Sigmoid colon (tissue), 4 donors: ENCODE measurements at regions not wholly inside any gene's neighbourhood (a gene's known extent, or its start where the extent isn't known, plus 50 kb on each side); places are given as distances from the start of the nearest gene placed in this dataset.

Experiments used
- EP300 ChIP-seq, 4 donors: sonication (generic); formaldehyde crosslinking; IDR thresholded peaks; one replicate each; pipeline ENCODE4 v1.6.1; 2017; ENCODE audit warnings: antibody characterized with exemption in 4 of 4
- POLR2A ChIP-seq, 2 donors: fragments of 450-650 bp; IDR thresholded peaks; one replicate each; pipeline ENCODE4 v1.6.1; 2016; ENCODE audit warnings: antibody characterized with exemption in 2 of 2, mild to moderate bottlenecking in 2 of 2, moderate library complexity in 2 of 2
- POLR2AphosphoS5 ChIP-seq, 4 donors: sonication (generic); formaldehyde crosslinking; IDR thresholded peaks; one replicate each; pipeline ENCODE4 v1.6.1; 2017; ENCODE audit warnings: antibody characterized with exemption in 4 of 4
- TF ChIP-seq, protein P1 (sequence below), 4 experiments: fragments of 450-650 bp in 3 of 4; fragments of 200-600 bp in 1 of 4; IDR thresholded peaks; one replicate each; pipeline ENCODE4 v1.5.1; 2016 to 2019; ENCODE audit warnings: antibody characterized with exemption in 4 of 4, mild to moderate bottlenecking in 3 of 4, moderate library complexity in 2 of 4

DNA sequence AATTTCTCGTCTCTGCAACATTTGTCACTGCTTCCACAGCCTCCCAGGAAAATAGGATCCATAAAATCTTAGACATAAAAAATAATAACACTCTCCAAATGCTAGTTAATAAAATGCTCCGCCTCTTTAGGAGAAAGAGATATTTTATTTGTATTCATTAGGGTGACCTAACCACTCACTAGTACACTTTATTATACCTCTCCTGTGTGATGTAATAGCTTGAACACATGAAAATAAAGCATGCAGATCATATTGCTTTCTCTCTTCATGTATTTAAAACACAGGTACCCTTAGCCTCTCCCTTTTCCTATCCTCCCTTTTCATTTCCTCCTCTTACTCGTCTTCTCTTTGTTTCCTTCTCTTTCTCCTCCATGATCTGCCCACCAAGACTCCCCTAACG, 694.2 kb downstream of the EPHA4 start:
- TF ChIP-seq EP300 (IDR thresholded peaks at IDR 0.05) (no peak), POLR2A (IDR thresholded peaks at IDR 0.05) (no peak), POLR2AphosphoS5 (IDR thresholded peaks at IDR 0.05) (no peak)
- TF ChIP-seq, protein P1, sequence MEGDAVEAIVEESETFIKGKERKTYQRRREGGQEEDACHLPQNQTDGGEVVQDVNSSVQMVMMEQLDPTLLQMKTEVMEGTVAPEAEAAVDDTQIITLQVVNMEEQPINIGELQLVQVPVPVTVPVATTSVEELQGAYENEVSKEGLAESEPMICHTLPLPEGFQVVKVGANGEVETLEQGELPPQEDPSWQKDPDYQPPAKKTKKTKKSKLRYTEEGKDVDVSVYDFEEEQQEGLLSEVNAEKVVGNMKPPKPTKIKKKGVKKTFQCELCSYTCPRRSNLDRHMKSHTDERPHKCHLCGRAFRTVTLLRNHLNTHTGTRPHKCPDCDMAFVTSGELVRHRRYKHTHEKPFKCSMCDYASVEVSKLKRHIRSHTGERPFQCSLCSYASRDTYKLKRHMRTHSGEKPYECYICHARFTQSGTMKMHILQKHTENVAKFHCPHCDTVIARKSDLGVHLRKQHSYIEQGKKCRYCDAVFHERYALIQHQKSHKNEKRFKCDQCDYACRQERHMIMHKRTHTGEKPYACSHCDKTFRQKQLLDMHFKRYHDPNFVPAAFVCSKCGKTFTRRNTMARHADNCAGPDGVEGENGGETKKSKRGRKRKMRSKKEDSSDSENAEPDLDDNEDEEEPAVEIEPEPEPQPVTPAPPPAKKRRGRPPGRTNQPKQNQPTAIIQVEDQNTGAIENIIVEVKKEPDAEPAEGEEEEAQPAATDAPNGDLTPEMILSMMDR (IDR thresholded peaks at IDR 0.05): no peak
